H1 (cell line): ENCODE measurements at regions not wholly inside any gene's neighbourhood (a gene's known extent, or its start where the extent isn't known, plus 50 kb on each side); places are given as distances from the start of the nearest gene placed in this dataset.

Experiments
- CTBP2 ChIP-seq: IDR thresholded peaks from 2 replicates; pipeline ENCODE4 v1.7.0; 2011; ENCODE audit warnings: borderline replicate concordance, mild to moderate bottlenecking, moderate library complexity, mixed read lengths, low read length; ENCODE audit not compliant: insufficient read depth, insufficient read length
- HDAC2 ChIP-seq, 2 experiments: fragments of 300-600 bp in 1 of 2; sonication (generic) in 1 of 2; IDR thresholded peaks; 2 replicates each; pipeline ENCODE4 v1.6.1; 2011 to 2012; ENCODE audit warnings: low read depth in 2 of 2, low read length in 2 of 2, mild to moderate bottlenecking in 2 of 2, moderate library complexity in 2 of 2, borderline replicate concordance in 1 of 2, inconsistent platforms in 1 of 2
- MAFK ChIP-seq: IDR thresholded peaks from 2 replicates; pipeline ENCODE4 v1.6.1; 2012; ENCODE audit warnings: low read depth, mild to moderate bottlenecking, improper control_type of control experiment, low read length

- TF ChIP-seq CTBP2 = no peak
- no peak for TF ChIP-seq HDAC2 (IDR thresholded peaks at IDR 0.05; ENCODE audit: borderline replicate concordance in 1 of 2, low read depth in 2 of 2, low read length in 2 of 2)
- no peak for TF ChIP-seq MAFK
Measured at GRCh38 chr3:161798016-161798415, 301.4 kb downstream of the OTOL1 start (continued).
